ENCODE measurements at regions not wholly inside any gene's neighbourhood (a gene's known extent, or its start where the extent isn't known, plus 50 kb on each side); places are given as distances from the start of the nearest gene placed in this dataset.

DNA sequence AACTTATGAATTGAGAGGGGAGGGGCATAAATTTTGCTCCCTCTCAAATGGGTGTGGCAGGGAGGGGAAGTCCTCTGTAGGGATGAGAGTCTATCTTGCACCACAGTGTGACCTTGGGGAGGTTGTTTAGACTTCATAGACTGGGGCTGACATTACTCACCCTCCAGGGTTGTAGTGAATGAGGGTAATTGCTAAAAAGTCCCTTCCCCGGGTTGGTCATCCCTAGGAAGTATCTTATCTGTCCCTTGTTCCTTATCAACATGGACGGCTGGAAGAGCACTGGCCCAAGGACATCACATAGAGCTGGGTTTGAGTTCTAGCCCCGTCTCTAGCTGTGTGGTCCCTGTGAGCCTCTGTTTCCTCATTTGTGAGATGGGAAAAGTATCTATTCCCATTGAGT, 52.4 kb upstream of the SLC2A1 start:
- TF ChIP-seq CTCF (conservative IDR thresholded peaks at IDR 0.05; ENCODE audit: low read depth, low read length) (no peak), EZH2 (IDR thresholded peaks at IDR 0.05; ENCODE audit: borderline replicate concordance, low read depth, low read length, poor library complexity, severe bottlenecking) (no peak)
